ENCODE measurements at regions not wholly inside any gene's neighbourhood (a gene's known extent, or its start where the extent isn't known, plus 50 kb on each side); places are given as distances from the start of the nearest gene placed in this dataset.

GRCh38 chrX:925652-926061 lies 286.8 kb downstream of the CRLF2 start (continued):
- TF ChIP-seq KDM1A (IDR thresholded peaks at IDR 0.05; ENCODE audit: borderline replicate concordance, low read length) (no peak), POLR2A (IDR thresholded peaks at IDR 0.05; ENCODE audit: control extremely low read depth in 1 of 2, low read depth in 2 of 2, low read length in 2 of 2) (no peak), RBBP5 (IDR thresholded peaks at IDR 0.05; ENCODE audit: borderline replicate concordance, low read depth, low read length) (no peak), SIN3A (conservative IDR thresholded peaks at IDR 0.05 in 1 of 2, IDR thresholded peaks at IDR 0.05 in 1 of 2; ENCODE audit: low read depth in 1 of 2, low read length in 2 of 2) (no peak), SIX5 (IDR thresholded peaks at IDR 0.05; ENCODE audit: low read depth, low read length) (no peak)

Data from H1 (cell line).